ENCODE measurements at regions not wholly inside any gene's neighbourhood (a gene's known extent, or its start where the extent isn't known, plus 50 kb on each side); places are given as distances from the start of the nearest gene placed in this dataset.

DNA sequence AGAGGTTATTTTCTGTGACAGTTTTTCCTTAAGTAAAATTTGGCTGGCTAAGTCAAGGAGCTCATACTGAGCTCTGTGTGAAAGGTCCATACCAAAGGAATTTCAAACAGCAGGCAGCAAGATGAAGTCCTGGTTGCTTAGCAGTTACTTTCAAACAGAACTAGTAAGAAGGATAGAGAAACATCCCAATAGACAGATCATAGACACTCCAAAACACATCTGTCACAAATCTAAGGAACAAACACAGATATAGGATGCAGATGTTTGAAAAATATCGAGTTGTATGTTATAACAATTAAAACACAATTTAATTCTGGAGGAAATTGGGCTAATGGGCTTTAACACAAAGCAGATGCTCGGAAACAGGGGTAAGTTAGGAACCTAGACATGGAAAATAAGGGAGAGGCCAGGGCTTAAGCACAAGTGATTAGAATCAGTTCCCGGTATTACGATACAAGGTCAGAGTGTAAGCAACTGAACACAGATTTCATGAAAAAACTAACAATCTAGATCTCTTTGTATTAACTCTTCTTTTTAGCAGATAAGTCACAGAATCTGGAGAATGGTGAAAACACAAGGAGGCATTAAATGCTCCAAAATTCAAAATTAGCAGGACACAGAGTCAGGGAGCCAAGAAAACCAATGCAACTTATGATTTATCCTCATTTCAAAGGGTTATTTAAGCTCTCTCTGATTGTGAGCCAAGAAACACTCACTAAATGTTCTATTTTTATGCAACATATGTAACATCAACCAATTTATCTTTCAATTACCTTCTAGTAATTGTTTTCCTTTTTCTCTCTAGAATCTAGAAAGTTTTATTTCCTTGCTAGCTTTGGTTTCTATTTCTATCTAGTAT, 1992.9 kb upstream of the PCDH20 start:
- TF ChIP-seq YY1 (IDR thresholded peaks at IDR 0.05; ENCODE audit: extremely low read depth, insufficient replicate concordance, low read depth, low read length) (no peak), POLR2A (IDR thresholded peaks at IDR 0.05; ENCODE audit: borderline replicate concordance, extremely low read depth, insufficient read depth, insufficient read length) (no peak), FOSL1 (IDR thresholded peaks at IDR 0.05; ENCODE audit: low read depth) (no peak), POLR2AphosphoS5 (IDR thresholded peaks at IDR 0.05; ENCODE audit: low read depth, low read length) (no peak), ZFX (IDR thresholded peaks at IDR 0.05) (no peak), EZH2phosphoT487 (IDR thresholded peaks at IDR 0.05; ENCODE audit: borderline replicate concordance) (no peak), JUND (IDR thresholded peaks at IDR 0.05) (no peak)
- TF ChIP-seq, protein P1, sequence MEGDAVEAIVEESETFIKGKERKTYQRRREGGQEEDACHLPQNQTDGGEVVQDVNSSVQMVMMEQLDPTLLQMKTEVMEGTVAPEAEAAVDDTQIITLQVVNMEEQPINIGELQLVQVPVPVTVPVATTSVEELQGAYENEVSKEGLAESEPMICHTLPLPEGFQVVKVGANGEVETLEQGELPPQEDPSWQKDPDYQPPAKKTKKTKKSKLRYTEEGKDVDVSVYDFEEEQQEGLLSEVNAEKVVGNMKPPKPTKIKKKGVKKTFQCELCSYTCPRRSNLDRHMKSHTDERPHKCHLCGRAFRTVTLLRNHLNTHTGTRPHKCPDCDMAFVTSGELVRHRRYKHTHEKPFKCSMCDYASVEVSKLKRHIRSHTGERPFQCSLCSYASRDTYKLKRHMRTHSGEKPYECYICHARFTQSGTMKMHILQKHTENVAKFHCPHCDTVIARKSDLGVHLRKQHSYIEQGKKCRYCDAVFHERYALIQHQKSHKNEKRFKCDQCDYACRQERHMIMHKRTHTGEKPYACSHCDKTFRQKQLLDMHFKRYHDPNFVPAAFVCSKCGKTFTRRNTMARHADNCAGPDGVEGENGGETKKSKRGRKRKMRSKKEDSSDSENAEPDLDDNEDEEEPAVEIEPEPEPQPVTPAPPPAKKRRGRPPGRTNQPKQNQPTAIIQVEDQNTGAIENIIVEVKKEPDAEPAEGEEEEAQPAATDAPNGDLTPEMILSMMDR (IDR thresholded peaks at IDR 0.05 in 2 of 3, conservative IDR thresholded peaks at IDR 0.05 in 1 of 3; ENCODE audit: borderline replicate concordance in 1 of 3, insufficient read depth in 1 of 3, low read depth in 2 of 3, low read length in 2 of 3): no peak
- TF ChIP-seq, protein P2, sequence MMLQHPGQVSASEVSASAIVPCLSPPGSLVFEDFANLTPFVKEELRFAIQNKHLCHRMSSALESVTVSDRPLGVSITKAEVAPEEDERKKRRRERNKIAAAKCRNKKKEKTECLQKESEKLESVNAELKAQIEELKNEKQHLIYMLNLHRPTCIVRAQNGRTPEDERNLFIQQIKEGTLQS (IDR thresholded peaks at IDR 0.05): no peak
- TF ChIP-seq, protein P3, sequence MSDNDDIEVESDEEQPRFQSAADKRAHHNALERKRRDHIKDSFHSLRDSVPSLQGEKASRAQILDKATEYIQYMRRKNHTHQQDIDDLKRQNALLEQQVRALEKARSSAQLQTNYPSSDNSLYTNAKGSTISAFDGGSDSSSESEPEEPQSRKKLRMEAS (IDR thresholded peaks at IDR 0.05): no peak
- TF ChIP-seq, protein P4, sequence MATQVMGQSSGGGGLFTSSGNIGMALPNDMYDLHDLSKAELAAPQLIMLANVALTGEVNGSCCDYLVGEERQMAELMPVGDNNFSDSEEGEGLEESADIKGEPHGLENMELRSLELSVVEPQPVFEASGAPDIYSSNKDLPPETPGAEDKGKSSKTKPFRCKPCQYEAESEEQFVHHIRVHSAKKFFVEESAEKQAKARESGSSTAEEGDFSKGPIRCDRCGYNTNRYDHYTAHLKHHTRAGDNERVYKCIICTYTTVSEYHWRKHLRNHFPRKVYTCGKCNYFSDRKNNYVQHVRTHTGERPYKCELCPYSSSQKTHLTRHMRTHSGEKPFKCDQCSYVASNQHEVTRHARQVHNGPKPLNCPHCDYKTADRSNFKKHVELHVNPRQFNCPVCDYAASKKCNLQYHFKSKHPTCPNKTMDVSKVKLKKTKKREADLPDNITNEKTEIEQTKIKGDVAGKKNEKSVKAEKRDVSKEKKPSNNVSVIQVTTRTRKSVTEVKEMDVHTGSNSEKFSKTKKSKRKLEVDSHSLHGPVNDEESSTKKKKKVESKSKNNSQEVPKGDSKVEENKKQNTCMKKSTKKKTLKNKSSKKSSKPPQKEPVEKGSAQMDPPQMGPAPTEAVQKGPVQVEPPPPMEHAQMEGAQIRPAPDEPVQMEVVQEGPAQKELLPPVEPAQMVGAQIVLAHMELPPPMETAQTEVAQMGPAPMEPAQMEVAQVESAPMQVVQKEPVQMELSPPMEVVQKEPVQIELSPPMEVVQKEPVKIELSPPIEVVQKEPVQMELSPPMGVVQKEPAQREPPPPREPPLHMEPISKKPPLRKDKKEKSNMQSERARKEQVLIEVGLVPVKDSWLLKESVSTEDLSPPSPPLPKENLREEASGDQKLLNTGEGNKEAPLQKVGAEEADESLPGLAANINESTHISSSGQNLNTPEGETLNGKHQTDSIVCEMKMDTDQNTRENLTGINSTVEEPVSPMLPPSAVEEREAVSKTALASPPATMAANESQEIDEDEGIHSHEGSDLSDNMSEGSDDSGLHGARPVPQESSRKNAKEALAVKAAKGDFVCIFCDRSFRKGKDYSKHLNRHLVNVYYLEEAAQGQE (IDR thresholded peaks at IDR 0.05; ENCODE audit: low read depth): no peak

Measured in HCT116 (cell line).